ENCODE measurements at regions not wholly inside any gene's neighbourhood (a gene's known extent, or its start where the extent isn't known, plus 50 kb on each side); places are given as distances from the start of the nearest gene placed in this dataset.

GRCh38 chr2:6704077-6704476, 161.6 kb downstream of the CMPK2 start:
- in situ Hi-C loops (cut with HindIII; ENCODE audit: low pct_unique_long_range_greater_than_20kb, low sequenced_read_pairs): no loop called here
- DNase-seq (ENCODE audit: low read depth in 1 of 2, low spot score in 1 of 2): no peak
- no peak for TF ChIP-seq JUND (IDR thresholded peaks at IDR 0.05; ENCODE audit: low read depth)

DNA sequence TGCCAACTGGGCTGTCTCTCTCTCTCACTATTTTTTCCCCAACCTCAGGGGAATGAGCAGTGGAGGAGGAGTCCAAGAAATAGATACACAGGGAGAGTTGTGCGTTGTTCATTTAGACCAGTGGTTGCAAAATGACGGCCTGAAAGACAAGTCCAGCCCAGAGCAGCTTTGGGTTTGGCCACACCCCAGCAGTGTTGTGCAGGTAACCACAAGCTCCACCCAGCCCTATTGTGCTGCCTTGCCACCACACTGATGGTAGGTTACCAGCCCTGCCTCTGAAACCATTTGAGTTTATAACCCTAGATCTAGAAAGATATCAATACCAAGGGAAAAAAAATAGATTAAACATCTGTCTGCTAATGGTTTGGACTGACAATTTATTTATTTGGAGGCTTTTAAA, 144.3 kb downstream of the CMPK2 start:
- TF ChIP-seq JUND (IDR thresholded peaks at IDR 0.05; ENCODE audit: low read depth): no peak
- no peak for DNase-seq (ENCODE audit: low read depth in 1 of 2, low spot score in 1 of 2)
- in situ Hi-C loops (cut with HindIII; ENCODE audit: low pct_unique_long_range_greater_than_20kb, low sequenced_read_pairs): no loop called here

- in situ Hi-C loops (cut with HindIII; ENCODE audit: low pct_unique_long_range_greater_than_20kb, low sequenced_read_pairs): no loop called here
- no peak for TF ChIP-seq JUND (IDR thresholded peaks at IDR 0.05; ENCODE audit: low read depth)
- no peak for DNase-seq (ENCODE audit: low read depth in 1 of 2, low spot score in 1 of 2)
Observed at GRCh38 chr2:6722574-6722973, 143.1 kb downstream of the CMPK2 start.

DNA sequence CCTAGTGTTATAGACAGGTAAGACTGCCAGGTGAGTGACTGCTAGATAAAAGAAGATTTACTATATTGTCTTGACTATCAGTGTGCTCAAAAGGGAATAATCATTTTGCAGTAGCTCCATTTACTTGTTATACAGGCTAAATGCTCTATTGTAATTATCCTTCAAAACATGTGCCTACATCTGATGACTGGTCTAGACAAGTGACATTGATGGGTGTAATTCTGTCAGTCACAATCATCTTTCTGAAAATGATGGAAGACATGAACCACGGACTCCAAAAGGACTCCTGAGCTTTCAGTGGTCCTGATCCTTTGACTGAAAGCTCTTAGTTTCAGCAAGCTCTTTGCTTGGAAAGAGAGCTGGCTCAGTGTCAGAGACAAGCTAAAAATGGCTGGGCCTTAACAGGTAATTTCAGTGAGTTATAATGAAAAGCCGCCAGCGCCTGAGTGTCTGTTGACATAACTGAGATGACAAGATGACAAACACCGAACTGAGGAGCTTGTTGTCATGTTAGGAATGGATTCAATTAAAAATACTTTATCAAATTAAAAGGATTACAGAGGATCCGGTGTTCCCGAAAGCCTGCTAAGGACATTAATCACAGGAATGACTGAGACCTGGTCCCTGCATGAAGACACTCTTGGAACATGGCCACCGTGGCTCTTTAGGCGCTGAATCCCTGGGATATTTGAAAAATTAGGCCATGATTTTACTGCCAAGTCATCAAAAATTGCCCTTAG, 141.7 kb downstream of the CMPK2 start:
- in situ Hi-C loops (cut with HindIII; ENCODE audit: low pct_unique_long_range_greater_than_20kb, low sequenced_read_pairs): no loop called here
- DNase-seq (ENCODE audit: low read depth in 1 of 2, low spot score in 1 of 2): no peak
- TF ChIP-seq JUND (IDR thresholded peaks at IDR 0.05; ENCODE audit: low read depth): no peak

DNA sequence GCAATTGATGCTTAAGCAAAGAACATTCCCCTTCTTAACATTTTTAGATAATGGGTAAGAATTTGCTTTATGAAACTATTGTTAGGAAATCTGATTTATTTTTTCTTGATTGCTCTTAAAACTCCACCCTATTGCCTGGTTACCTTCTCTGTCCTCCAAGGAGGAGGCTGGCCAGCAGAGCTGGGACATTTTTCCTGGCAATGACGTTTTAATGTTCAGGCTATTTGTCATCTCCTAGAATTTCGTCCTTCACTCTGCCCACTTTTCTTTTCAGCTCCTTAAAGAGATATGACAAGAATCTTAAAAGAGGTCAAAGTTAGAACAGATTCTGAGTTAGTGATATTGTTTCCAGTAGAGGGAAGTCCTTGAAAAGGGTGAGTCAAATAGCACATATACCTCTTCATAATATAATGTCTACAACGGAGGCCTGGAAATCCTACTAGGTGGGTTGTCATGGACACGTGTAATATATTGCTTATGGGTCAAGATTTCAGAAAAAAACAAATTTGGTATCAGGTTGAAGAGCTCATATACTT, 141.0 kb downstream of the CMPK2 start:
- TF ChIP-seq JUND (IDR thresholded peaks at IDR 0.05; ENCODE audit: low read depth): no peak
- no peak for DNase-seq (ENCODE audit: low read depth in 1 of 2, low spot score in 1 of 2)
- in situ Hi-C loops (cut with HindIII; ENCODE audit: low pct_unique_long_range_greater_than_20kb, low sequenced_read_pairs): no loop called here

DNA sequence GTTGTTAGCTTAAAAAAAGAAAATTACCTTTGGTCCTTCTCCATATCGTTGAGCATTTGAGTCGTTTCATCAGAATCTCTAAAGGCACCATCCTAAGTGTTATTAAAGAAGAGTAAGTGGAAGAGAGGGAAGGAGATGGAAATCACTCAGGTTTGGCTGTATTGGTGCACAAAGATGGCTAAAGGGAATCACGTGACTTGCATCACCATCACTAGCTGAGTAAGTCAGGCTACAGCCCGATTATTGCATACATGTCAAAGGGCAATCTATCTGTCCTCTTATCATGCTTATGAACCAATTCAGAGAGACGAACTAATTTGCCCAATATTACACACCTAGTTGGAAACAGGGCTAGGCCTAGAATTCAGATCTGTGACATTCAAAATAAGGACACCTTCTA, 137.6 kb downstream of the CMPK2 start:
- in situ Hi-C loops (cut with HindIII; ENCODE audit: low pct_unique_long_range_greater_than_20kb, low sequenced_read_pairs): no loop called here
- no peak for TF ChIP-seq JUND (IDR thresholded peaks at IDR 0.05; ENCODE audit: low read depth)
- no peak for DNase-seq (ENCODE audit: low read depth in 1 of 2, low spot score in 1 of 2)

DNA sequence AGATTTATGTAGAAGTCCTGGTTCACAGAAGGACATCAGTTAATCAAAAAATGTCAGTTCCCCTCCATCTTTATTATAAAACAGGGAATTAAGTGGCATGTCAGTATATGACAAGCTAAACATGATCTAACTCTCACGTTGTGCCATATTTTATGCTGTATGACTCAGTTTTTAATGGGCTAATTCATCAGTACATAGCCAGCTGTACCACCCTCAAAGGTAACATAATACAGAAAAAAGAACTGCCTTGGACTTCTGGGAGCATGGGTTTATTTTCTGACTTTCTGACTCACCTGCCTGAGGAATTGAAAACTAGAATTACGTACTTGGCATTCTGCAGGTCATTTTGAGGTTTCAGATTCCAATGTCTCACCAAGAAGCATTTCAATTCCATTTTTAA, 135.7 kb downstream of the CMPK2 start:
- TF ChIP-seq JUND (IDR thresholded peaks at IDR 0.05; ENCODE audit: low read depth): no peak
- in situ Hi-C loops (cut with HindIII; ENCODE audit: low pct_unique_long_range_greater_than_20kb, low sequenced_read_pairs): no loop called here
- DNase-seq (ENCODE audit: low read depth in 1 of 2, low spot score in 1 of 2): no peak

DNA sequence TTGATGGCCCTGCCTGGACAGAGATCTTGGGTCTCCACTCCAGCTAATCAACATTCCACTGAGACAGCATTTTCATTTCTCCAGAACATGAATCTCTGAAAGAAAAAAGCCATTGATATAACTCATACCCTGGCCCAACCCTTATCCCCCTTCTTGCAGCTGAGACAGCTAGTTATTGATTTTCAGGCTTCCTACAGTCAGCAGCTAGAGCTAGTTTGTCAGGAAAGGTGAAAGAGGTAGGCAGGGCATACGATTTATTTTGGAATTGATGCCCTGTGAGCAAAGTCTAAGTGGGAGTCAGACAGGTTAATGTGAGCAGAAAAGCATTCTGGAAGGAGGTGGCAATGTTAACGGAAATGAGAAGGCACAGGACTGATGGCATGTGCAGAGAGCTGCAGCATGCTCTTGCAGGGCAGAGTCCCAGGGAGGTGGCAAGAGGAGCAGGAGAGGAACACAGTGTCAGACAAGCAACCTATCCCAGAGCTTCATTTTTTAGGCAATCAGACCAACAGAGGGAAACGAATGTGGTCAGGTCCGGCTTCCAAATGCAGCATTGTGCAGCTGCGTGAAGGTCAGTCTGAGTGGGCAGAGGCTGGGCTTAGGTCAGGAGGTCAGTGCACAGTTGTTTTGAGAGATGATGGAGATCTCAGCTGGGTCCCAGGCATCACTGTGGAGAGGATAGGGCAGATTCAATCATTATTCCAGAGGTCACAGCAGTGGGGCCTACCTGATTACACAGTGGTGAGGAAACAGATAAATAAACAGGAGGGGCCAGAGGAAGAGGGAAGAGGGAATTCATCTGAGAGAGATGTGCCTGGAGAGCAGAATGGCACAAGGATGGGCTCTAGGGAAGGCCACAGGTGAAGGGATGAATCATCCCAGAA, 134.8 kb downstream of the CMPK2 start:
- no peak for TF ChIP-seq JUND (IDR thresholded peaks at IDR 0.05; ENCODE audit: low read depth)
- DNase-seq (ENCODE audit: low read depth in 1 of 2, low spot score in 1 of 2): no peak
- in situ Hi-C loops (cut with HindIII; ENCODE audit: low pct_unique_long_range_greater_than_20kb, low sequenced_read_pairs): no loop called here

DNA sequence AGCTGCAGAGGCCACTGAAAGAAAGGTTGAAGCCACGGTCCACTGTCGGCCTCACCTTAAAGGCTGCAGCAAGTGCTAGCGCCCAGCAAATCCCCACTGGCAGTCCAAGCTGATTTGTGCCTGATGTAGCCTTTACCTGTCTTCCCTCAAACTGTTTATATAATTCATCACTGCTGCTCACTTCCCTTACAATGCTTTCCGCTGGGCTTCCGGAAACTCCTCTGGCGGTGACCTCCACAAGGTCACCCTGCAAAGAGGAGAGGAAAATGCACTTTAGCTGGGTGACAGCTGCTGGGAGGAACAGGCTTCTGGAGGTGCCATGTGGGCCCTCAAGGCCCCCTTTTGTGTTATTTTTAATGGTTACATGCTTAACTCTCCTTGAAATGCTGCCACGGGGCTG, 126.2 kb downstream of the CMPK2 start:
- no peak for DNase-seq (ENCODE audit: low read depth in 1 of 2, low spot score in 1 of 2)
- no peak for TF ChIP-seq JUND (IDR thresholded peaks at IDR 0.05; ENCODE audit: low read depth)
- in situ Hi-C loops (cut with HindIII; ENCODE audit: low pct_unique_long_range_greater_than_20kb, low sequenced_read_pairs): no loop called here

DNA sequence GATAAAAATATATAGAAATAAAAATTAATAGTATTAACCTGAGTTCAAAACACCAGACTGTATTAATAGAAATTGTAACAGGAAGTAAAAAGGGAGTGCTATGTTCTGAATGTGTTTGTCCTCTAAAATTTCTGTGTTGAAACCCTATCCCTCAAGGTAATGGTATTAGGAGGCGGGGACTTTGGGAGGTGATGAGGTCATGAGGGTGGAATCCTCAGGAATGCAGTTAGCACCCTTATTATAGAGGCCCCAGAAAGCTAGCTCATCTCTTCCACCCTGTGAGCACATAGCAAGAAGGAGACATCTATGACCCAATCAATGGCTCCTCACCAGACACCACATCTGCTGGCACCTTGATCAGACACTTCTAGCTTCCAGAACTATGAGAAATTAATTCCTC, 124.5 kb downstream of the CMPK2 start:
- in situ Hi-C loops (cut with HindIII; ENCODE audit: low pct_unique_long_range_greater_than_20kb, low sequenced_read_pairs): no loop called here
- DNase-seq (ENCODE audit: low read depth in 1 of 2, low spot score in 1 of 2): no peak
- TF ChIP-seq JUND (IDR thresholded peaks at IDR 0.05; ENCODE audit: low read depth): no peak

- no peak for DNase-seq (ENCODE audit: low read depth in 1 of 2, low spot score in 1 of 2)
- no peak for TF ChIP-seq JUND (IDR thresholded peaks at IDR 0.05; ENCODE audit: low read depth)
- in situ Hi-C loops (cut with HindIII; ENCODE audit: low pct_unique_long_range_greater_than_20kb, low sequenced_read_pairs): no loop called here
Observed at GRCh38 chr2:6744038-6744437, 121.7 kb downstream of the CMPK2 start.

DNA sequence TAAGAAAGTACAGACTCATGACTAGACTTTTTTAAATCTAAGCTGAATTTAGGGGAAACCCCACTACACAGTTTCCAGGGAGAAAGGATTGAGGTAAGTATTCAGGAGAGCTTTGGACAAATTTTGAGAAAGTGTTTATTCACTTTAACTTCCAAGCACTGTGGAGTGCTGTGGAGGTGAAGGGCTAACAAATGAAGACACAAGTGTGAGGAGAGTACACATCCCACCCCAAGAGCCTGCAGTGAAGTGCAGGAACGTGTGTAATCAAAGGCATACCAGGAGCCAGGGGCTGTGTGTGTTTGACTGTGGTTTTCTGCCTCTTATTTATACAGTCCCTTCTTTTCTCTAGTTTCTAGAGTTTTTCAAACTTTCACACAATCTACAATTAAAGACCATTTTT, 118.3 kb downstream of the CMPK2 start:
- DNase-seq (ENCODE audit: low read depth in 1 of 2, low spot score in 1 of 2): no peak
- in situ Hi-C loops (cut with HindIII; ENCODE audit: low pct_unique_long_range_greater_than_20kb, low sequenced_read_pairs): no loop called here
- TF ChIP-seq JUND (IDR thresholded peaks at IDR 0.05; ENCODE audit: low read depth): no peak

- TF ChIP-seq JUND (IDR thresholded peaks at IDR 0.05; ENCODE audit: low read depth): no peak
- in situ Hi-C loops (cut with HindIII; ENCODE audit: low pct_unique_long_range_greater_than_20kb, low sequenced_read_pairs): no loop called here
- DNase-seq (ENCODE audit: low read depth in 1 of 2, low spot score in 1 of 2): no peak
Observed at GRCh38 chr2:6748406-6749067, 117.2 kb downstream of the CMPK2 start.
